HT-29 (cell line): ENCODE measurements at regions not wholly inside any gene's neighbourhood (a gene's known extent, or its start where the extent isn't known, plus 50 kb on each side); places are given as distances from the start of the nearest gene placed in this dataset.

Experiments used
- DNase-seq: peaks from one replicate; pipeline ENCODE4 v3.0.0-alpha.2; 2015; ENCODE audit warnings: low spot score

- no peak for DNase-seq
These were observed 117.2 kb downstream of the SLC25A24 start for GRCh38 chr1:108082738-108083562.

DNA sequence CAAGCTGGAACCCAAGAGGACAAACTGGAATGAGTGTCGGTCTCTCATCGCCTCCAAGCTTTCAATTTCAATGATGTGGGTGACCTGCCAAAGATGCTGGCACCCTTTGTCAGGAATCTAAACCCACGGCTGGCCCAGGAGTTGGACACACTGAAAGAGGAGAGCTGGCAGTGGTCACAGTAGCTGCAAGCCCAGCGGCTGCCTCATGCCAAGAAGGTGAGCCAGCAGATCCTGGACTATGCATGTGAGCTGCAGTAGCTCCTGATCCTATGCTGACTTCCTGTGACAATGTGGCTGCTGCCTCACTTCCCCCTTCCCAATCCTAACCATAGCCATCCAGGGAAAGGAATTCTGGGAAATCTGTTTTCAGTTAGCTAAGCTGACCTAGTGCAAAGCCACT, 117.0 kb upstream of the VAV3 start:
- DNase-seq, result no peak

DNA sequence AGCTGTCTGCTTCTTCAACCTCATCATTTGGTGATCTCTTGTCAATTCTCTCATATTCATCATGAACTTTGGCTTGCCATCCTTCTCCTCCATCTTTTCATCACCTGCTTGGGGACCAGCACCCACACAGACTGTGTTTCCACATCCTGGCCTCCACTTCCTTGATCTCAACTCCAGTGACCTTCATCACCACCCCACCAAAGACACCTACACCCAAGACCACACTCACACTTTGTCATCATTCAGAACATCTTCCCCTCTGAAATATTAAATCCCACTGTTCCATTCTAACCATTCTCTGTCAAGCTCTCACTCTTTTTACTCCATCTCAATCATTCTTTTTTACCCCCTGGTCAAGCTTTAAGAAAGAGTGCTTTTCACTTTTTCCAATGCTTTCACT, 115.5 kb upstream of the VAV3 start:
- DNase-seq, result no peak

GRCh38 chr1:108079440-108080025, 114.6 kb upstream of the VAV3 start:
- no peak for DNase-seq

DNA sequence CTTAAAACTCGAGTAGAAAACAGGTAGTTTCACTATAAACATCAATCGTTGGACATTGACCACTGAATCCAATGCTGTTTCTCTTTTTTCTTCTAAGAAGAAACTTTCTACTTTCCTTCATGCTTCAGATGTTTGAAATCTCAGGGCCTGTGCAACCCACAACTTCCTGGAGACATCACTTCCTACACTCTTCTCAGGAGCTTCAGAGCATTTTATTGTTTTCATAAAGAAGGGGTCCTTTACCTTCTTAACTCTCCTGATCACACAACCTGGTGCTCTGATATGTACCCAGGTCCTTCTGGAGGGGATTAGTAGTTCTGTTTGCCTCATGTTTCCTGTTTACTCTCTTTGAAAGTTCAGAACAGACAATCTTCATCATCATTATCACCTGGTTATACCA, 113.0 kb upstream of the VAV3 start:
- no peak for DNase-seq

DNA sequence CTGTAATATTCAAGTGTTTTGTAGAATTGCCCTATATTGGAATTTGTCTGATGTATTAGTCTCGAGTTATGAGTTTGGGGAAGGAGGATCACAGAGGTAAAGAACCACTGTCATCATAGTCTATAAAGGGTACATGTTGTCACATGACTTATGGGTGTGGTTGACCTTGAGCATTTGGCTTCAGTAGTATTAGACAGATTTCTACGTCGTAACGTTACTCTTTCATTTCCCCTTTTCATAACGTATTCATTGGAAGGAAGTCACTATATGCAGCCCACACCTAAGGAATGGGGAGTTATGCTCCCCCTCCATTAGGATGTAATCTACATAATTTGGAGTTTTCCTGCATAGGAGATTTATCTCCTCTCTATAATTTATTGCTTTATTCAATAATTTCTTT, 110.1 kb upstream of the VAV3 start:
- DNase-seq, result no peak

GRCh38 chr1:108072776-108073175, 107.8 kb upstream of the VAV3 start:
- no peak for DNase-seq

GRCh38 chr1:108072212-108072611, 107.2 kb upstream of the VAV3 start:
- DNase-seq, result no peak

- DNase-seq, result no peak
These were observed 106.6 kb upstream of the VAV3 start for GRCh38 chr1:108071601-108072000.

- no peak for DNase-seq
These were observed 105.7 kb upstream of the VAV3 start for GRCh38 chr1:108070662-108071061.

- DNase-seq, result peak; percentile 18
These were observed 103.0 kb upstream of the VAV3 start for GRCh38 chr1:108067884-108068540.

DNA sequence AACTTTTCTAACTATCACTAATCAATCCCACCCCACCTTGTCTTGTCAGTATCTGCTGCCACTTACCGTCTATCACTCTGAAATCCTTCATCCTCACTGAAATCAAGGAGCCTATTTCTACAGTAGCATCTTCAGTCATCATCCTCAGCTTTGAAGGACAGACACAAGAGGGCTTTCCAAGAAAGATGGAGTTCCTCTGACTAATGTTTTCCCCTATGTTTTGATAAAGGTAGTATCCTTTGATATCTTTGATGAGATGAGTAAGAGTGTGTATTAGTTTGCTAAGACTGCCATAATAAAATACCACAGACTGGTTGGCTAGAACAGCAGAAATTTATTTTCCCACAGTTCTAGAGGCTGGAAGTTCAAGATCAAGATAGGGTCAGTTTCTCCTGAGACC, 101.8 kb upstream of the VAV3 start:
- DNase-seq, result no peak

DNA sequence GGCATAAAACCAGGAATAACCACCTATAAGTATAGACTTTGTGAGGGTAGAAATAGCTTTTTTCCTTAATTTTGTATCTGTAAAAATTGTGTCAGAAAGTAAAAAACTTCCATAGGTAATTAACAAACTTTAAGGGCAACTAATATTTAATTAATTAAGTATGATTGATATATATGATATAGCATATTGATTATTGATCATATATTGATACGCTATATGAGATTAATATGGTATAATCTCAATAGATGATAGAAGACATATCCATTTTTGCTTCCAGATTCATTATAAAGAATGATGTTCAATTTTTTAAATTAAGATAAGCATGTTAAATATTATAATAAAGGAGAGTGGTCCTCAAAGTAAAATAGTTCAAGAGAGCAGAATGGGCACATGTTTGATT, 99.3 kb upstream of the VAV3 start:
- no peak for DNase-seq

DNA sequence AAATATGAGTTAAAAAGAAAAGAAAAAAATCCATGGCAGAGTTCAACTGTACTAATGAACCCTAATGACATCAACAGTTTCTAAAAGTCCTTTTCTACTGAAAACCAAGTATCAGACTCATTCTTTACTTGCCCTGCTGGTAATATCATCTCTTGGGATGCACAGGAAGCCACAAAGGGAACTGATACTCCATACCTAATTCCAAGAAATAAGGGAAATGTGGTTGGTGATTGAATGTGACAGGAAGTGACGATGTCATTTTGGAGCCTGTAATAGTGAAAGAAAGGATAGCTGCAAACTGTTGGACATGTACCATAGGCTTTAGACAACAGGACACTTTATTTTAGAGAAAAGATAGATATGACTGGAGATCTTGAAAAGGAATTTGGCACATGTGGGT, 98.7 kb upstream of the VAV3 start:
- DNase-seq, result no peak

- no peak for DNase-seq
These were observed 95.0 kb upstream of the VAV3 start for GRCh38 chr1:108059945-108060344.

DNA sequence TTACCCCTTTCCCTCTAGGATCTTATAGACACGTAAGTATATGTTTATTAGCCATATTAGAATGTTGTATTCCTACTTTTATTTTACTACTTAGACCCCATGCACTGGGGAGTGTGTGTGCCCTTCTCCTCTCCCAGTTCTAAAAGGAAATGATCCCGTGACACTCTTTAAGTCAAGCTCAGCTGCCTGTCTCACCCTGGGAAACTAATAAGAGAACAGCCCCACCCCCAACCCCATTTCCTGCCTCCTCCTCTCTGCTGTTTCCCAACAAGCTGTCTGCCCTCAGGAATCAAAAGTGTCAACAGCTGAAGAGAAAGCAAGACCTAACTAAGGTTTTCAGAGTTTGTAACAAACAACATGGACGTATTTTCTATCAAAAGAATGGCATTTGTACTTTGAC, 92.6 kb upstream of the VAV3 start:
- DNase-seq, result no peak

- no peak for DNase-seq
These were observed 91.5 kb upstream of the VAV3 start for GRCh38 chr1:108056436-108056990.

DNA sequence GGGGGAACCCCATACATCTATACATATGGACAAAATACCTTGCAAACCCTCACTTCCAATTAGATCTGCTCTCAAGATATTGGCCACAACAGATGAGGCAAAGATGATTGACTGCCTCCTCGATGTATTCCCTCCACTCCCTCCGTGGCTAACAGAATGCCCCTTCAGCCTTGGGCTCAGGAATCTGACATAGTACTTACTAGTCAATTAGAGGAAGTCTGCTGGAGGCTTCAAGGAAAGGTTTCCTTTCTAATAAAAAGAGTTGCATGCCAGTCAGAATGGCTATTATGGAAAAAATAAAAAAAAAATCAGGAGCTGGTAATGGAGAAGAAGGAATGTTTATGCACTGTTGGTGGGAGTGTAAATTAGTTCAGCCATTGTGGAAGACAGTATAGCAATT, 90.4 kb upstream of the VAV3 start:
- no peak for DNase-seq

DNA sequence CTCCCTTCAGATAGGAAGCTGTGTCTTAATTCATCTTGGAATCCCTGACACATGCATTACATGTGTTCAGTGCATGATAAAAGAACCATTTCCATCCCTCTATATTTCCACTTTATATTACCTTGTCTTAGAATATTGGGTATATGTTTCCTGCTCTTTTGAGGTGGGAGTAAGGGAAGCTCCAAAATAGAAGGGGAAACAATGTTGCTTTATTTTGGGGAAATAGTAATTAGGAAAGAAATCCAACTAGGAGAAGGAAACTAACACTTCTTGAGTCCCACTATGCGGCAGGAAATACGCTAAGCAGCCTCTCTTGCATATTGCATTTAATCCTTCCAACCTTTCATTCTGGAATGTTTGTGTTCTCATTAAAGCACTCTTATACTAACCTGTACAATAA, 89.4 kb upstream of the VAV3 start:
- DNase-seq, result no peak

- DNase-seq, result no peak
These were observed 88.5 kb upstream of the VAV3 start for GRCh38 chr1:108053270-108054013.

DNA sequence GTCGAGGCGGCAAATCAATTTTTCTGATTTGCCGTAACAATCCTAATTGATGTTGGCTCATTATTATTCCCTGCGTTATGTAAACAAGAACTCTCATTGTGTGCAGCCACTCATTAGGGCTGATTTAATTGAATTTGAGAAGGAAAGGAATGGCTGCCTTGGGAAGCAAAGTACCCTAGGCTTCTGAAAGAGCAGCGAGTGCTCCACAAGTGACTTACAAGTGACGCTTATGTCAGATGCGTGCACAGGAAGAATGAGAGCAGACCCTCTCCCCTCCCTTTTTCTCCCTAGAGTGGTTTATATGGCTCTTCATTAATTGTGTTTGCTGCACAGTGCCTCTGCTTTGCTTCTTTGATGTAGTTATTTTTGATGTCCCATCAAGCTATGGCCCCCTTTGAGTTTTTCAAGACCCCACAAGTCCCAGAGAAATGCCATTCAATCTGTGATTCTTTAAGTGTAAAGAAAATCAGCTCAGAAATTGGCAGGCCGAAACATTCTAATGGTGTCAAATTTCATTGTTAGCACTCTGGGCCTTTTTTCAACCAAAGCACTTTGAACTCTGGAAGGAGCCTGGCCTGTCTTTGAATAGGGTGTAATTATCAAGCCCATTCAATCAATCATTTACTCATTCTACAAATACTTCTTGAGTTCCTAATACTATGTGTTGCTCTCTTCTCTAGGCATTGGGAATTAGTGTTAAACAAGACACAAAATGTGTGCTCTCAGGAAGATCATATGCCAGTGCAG, 86.8 kb upstream of the VAV3 start:
- DNase-seq, result peak; percentile 39
